ENCODE measurements at regions not wholly inside any gene's neighbourhood (a gene's known extent, or its start where the extent isn't known, plus 50 kb on each side); places are given as distances from the start of the nearest gene placed in this dataset.

GRCh38 chr1:108082738-108083562, 117.2 kb downstream of the SLC25A24 start:
- no peak for DNase-seq (ENCODE audit: low read depth)

DNA sequence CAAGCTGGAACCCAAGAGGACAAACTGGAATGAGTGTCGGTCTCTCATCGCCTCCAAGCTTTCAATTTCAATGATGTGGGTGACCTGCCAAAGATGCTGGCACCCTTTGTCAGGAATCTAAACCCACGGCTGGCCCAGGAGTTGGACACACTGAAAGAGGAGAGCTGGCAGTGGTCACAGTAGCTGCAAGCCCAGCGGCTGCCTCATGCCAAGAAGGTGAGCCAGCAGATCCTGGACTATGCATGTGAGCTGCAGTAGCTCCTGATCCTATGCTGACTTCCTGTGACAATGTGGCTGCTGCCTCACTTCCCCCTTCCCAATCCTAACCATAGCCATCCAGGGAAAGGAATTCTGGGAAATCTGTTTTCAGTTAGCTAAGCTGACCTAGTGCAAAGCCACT, 117.0 kb upstream of the VAV3 start:
- DNase-seq (ENCODE audit: low read depth) = no peak

DNA sequence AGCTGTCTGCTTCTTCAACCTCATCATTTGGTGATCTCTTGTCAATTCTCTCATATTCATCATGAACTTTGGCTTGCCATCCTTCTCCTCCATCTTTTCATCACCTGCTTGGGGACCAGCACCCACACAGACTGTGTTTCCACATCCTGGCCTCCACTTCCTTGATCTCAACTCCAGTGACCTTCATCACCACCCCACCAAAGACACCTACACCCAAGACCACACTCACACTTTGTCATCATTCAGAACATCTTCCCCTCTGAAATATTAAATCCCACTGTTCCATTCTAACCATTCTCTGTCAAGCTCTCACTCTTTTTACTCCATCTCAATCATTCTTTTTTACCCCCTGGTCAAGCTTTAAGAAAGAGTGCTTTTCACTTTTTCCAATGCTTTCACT, 115.5 kb upstream of the VAV3 start:
- no peak for DNase-seq (ENCODE audit: low read depth)

DNA sequence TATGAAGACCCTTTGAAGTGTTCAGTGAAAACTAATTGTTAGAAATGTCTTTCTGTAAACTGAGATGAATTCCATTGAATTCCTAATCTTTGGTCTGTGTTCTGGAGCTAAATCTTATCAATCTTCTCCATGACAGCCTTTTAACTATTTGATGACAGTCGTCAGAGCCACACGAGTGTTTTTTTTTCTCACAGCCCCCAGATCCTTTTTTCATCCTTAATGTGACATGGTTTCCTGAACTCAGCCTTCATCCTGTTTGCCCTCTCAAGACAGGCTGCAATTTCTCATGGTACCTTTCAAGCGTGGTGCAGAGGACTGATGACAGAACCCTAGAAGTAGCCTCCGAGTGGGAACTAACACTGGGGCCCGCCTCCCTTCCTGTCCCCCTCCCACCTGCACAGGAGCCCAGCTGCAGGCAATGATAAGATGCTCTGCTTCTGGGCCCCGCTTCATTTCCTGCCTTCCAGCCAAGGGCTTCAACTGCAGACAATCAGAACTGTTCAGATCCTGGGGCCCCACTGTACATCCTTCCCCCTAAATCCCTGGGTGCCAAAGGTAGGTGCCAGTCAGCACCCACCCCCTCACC, 114.6 kb upstream of the VAV3 start:
- no peak for DNase-seq (ENCODE audit: low read depth)

- no peak for DNase-seq (ENCODE audit: low read depth)
Observed at GRCh38 chr1:108077991-108078390, 113.0 kb upstream of the VAV3 start.

DNA sequence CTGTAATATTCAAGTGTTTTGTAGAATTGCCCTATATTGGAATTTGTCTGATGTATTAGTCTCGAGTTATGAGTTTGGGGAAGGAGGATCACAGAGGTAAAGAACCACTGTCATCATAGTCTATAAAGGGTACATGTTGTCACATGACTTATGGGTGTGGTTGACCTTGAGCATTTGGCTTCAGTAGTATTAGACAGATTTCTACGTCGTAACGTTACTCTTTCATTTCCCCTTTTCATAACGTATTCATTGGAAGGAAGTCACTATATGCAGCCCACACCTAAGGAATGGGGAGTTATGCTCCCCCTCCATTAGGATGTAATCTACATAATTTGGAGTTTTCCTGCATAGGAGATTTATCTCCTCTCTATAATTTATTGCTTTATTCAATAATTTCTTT, 110.1 kb upstream of the VAV3 start:
- DNase-seq (ENCODE audit: low read depth) = no peak

DNA sequence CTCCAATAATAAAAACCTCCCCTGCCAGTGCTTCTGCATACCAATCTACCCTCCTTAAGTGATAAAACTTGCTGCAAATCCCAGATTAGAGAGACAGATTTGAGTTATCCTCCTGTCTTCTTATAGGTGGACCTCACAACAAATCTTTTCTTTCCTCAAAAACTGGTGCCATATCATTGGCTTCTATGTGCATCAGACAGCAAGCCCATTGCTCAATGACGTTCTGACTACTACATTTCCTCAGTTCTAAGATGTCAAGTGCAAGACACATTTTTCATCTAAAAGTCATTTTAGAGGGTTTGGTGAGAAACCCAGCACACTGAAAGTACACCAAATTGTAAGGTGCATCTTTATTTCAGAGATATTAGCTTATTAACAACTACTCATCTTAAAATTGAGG, 107.8 kb upstream of the VAV3 start:
- no peak for DNase-seq (ENCODE audit: low read depth)

DNA sequence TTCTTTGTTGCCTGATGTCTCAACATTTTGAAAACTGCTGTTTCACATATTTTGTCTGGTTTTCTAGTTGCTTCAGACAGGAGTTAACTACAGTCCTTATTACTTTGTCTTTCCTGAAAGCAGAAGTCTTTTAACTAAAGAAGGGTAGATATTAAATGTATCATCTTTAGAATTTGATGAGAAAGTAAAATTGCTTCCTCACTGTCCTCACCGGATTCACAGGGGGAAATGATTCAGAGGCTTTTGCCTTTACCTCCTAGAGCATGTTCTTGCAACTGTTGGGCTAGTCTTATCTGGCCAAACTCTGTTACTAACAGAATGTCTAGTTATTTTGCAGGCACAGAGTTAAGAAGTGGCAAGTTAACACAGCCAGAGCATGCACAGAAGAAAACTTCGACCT, 107.2 kb upstream of the VAV3 start:
- no peak for DNase-seq (ENCODE audit: low read depth)

DNA sequence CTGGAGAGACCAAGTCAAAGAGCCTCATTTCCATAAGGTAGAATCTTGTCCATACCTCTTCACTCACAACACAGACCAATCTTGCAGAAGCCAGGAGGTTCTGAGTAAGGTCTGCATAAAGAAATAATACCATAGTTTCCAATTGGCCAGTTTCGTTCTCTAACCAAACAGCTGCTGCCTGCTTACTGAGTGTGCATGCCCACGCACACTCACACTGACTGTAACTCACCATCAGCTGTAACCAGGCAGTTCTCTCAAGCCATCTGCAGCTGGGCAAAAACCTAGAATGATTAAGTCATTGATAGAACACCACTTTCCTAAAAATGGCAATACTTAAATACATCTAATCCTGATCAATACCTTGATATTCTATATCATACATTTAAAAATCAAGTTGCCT, 106.6 kb upstream of the VAV3 start:
- DNase-seq (ENCODE audit: low read depth) = no peak

GRCh38 chr1:108070662-108071061, 105.7 kb upstream of the VAV3 start:
- no peak for DNase-seq (ENCODE audit: low read depth)

GRCh38 chr1:108067884-108068540, 103.0 kb upstream of the VAV3 start:
- DNase-seq (ENCODE audit: low read depth) = no peak

DNA sequence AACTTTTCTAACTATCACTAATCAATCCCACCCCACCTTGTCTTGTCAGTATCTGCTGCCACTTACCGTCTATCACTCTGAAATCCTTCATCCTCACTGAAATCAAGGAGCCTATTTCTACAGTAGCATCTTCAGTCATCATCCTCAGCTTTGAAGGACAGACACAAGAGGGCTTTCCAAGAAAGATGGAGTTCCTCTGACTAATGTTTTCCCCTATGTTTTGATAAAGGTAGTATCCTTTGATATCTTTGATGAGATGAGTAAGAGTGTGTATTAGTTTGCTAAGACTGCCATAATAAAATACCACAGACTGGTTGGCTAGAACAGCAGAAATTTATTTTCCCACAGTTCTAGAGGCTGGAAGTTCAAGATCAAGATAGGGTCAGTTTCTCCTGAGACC, 101.8 kb upstream of the VAV3 start:
- no peak for DNase-seq (ENCODE audit: low read depth)

DNA sequence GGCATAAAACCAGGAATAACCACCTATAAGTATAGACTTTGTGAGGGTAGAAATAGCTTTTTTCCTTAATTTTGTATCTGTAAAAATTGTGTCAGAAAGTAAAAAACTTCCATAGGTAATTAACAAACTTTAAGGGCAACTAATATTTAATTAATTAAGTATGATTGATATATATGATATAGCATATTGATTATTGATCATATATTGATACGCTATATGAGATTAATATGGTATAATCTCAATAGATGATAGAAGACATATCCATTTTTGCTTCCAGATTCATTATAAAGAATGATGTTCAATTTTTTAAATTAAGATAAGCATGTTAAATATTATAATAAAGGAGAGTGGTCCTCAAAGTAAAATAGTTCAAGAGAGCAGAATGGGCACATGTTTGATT, 99.3 kb upstream of the VAV3 start:
- DNase-seq (ENCODE audit: low read depth) = no peak

GRCh38 chr1:108063703-108064102, 98.7 kb upstream of the VAV3 start:
- no peak for DNase-seq (ENCODE audit: low read depth)

DNA sequence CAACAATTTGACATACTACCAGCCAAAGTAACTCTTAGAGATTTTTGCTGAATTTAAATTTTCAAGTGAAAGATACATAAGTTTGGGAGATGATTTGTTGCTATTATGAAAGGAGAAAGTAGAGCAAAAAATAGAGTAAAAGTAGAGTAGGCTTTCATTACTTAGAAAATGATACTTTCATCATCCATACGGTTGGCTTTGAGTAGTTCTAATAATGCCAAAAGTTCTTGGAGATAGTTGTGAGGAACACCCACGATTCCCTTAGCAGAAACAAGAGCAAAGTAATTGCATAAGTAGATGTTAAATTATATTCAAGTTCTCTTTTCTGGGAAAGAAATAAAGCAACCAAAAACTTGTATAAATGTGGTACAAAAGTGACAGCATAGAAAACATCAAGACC, 95.0 kb upstream of the VAV3 start:
- no peak for DNase-seq (ENCODE audit: low read depth)

- DNase-seq (ENCODE audit: low read depth) = no peak
Observed at GRCh38 chr1:108057541-108057940, 92.6 kb upstream of the VAV3 start.

DNA sequence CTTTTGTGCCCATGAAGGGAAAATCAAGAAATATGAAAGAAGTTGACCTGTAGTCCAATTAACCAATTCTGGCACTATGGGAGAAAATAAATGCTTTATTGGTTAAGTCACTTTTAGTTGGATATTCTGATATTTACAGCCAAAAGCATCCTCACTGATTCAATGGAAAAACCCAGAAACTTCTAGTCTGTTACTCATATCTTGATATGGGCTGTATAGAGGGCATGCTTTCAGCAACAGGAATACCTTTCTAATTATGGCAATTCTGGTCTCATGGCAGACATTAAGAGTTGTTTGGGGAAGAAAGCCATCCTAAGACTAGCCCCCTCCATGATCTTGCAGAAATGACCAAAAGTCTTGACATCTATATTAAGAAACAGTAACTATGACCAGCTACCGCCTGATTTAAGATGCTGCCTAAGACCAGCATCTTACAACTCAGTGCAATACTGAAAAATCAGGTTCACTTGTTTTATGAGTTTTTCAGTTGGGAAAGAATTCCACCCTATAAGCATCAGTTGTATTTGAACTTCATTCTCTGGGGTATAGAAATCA, 91.5 kb upstream of the VAV3 start:
- no peak for DNase-seq (ENCODE audit: low read depth)

DNA sequence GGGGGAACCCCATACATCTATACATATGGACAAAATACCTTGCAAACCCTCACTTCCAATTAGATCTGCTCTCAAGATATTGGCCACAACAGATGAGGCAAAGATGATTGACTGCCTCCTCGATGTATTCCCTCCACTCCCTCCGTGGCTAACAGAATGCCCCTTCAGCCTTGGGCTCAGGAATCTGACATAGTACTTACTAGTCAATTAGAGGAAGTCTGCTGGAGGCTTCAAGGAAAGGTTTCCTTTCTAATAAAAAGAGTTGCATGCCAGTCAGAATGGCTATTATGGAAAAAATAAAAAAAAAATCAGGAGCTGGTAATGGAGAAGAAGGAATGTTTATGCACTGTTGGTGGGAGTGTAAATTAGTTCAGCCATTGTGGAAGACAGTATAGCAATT, 90.4 kb upstream of the VAV3 start:
- DNase-seq (ENCODE audit: low read depth) = no peak

GRCh38 chr1:108054396-108054795, 89.4 kb upstream of the VAV3 start:
- no peak for DNase-seq (ENCODE audit: low read depth)

DNA sequence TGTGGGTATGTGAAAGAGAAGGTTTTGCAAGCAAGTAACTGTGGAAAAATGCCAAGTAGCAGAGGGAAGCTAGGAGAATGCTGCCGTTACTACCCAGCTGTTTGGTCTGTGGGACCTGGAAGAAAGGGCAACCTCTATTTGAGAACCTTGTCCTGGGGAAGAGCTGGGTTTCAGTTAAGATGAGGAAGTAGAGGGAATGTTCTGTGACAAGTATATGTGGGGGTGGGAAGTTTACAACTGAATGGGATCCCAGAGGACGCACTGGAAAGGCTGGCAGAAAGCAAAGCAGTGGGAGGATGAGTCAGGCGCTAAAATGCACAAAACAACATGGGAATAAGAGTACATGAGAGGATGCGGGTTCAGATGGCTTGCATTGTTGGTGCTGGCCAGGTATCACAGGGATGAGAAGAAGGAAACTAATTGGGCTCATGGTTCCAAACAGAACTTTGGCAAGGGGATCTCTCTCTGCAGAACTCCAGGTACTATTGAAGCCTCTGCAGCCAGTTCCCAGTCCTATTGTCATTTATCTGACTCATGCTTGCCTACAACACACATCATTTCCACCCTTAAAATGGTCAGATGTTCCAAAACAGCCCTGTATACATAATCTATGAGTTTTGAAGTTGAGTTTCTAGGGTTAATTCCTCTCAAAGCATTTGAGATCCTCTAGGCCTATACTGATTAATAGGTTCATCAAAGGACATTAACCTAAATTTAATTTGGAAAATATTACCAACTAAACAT, 88.5 kb upstream of the VAV3 start:
- DNase-seq (ENCODE audit: low read depth) = no peak

GRCh38 chr1:108051631-108052377, 86.8 kb upstream of the VAV3 start:
- DNase-seq (ENCODE audit: low read depth) = no peak
